ENCODE measurements at regions not wholly inside any gene's neighbourhood (a gene's known extent, or its start where the extent isn't known, plus 50 kb on each side); places are given as distances from the start of the nearest gene placed in this dataset.

DNA sequence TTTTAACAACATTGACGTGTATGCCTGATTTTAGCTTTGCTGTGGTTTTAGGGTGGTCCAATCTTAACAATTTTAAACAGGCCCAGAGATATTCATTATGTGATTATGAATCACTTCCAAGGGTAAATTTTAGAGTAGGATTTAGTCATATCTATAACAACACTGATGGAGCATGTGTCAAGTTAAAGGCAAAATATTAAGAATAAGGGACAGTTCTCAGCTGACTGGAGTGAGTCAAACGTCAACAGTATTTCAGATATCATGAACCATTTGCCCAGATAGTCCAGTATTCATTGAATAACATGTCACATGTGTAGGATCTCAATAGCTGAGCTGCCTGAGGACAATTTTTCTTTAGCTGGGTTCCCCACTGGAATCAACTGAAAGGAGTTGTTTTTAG, 61.3 kb upstream of the VCX2 start:
- Histone ChIP-seq H3K27ac (no peak overlapping the region), H3K36me3 (ENCODE audit: insufficient read depth in 1 of 2, low read depth in 1 of 2) (no peaks in the 10 kb centered on the region), H3K4me1 (no peaks in the 10 kb centered on the region), H3K9me3 (no peaks in the 10 kb centered on the region), H3K4me3 (no peak overlapping the region), H3K27me3 (ENCODE audit: insufficient read depth in 3 of 3, low read length in 2 of 3) (no peaks in the 10 kb centered on the region)
- ATAC-seq, result no peak
- 73 to 86% (median 77%) methylated on average over 2 of the region's 2 CpGs for WGBS, 3 donors
- DNase-seq, result no peak
- TF ChIP-seq, protein P1, sequence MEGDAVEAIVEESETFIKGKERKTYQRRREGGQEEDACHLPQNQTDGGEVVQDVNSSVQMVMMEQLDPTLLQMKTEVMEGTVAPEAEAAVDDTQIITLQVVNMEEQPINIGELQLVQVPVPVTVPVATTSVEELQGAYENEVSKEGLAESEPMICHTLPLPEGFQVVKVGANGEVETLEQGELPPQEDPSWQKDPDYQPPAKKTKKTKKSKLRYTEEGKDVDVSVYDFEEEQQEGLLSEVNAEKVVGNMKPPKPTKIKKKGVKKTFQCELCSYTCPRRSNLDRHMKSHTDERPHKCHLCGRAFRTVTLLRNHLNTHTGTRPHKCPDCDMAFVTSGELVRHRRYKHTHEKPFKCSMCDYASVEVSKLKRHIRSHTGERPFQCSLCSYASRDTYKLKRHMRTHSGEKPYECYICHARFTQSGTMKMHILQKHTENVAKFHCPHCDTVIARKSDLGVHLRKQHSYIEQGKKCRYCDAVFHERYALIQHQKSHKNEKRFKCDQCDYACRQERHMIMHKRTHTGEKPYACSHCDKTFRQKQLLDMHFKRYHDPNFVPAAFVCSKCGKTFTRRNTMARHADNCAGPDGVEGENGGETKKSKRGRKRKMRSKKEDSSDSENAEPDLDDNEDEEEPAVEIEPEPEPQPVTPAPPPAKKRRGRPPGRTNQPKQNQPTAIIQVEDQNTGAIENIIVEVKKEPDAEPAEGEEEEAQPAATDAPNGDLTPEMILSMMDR (IDR thresholded peaks at IDR 0.05), result no peak
- intact Hi-C loops (cut with DNase I), result no loop called here

- no peaks in the 10 kb centered on the region for H3K4me1 ChIP-seq
- no peak for DNase-seq
- intact Hi-C loops (cut with DNase I), result no loop called here
- no peak overlapping the region for H3K27ac ChIP-seq
- H3K4me3 ChIP-seq, result no peak overlapping the region
- TF ChIP-seq, protein P1 (IDR thresholded peaks at IDR 0.05), result no peak
- no peak for ATAC-seq
- no peaks in the 10 kb centered on the region for H3K27me3 ChIP-seq (ENCODE audit: insufficient read depth in 3 of 3, low read length in 2 of 3)
- 67 to 87% (median 68%) methylated on average over 2 of the region's 2 CpGs for WGBS, 3 donors
- no peaks in the 10 kb centered on the region for H3K9me3 ChIP-seq
- no peaks in the 10 kb centered on the region for H3K36me3 ChIP-seq (ENCODE audit: insufficient read depth in 1 of 2, low read depth in 1 of 2)
These were observed 62.0 kb upstream of the VCX2 start for GRCh38 chrX:8233091-8233490.

GRCh38 chrX:8235026-8235425, 64.0 kb upstream of the VCX2 start:
- DNase-seq, result no peak
- no peaks in the 10 kb centered on the region for H3K4me1 ChIP-seq
- no peaks in the 10 kb centered on the region for H3K27me3 ChIP-seq (ENCODE audit: insufficient read depth in 3 of 3, low read length in 2 of 3)
- no peaks in the 10 kb centered on the region for H3K9me3 ChIP-seq
- intact Hi-C loops (cut with DNase I), result no loop called here
- H3K4me3 ChIP-seq, result no peak overlapping the region
- no peak for ATAC-seq
- no peaks in the 10 kb centered on the region for H3K36me3 ChIP-seq (ENCODE audit: insufficient read depth in 1 of 2, low read depth in 1 of 2)
- TF ChIP-seq, protein P1 (IDR thresholded peaks at IDR 0.05), result no peak
- H3K27ac ChIP-seq, result no peak overlapping the region

- intact Hi-C loops (cut with DNase I), result no loop called here
- WGBS, 3 donors, result 89 to 93% (median 91%) methylated on average over 6 of the region's 6 CpGs
- DNase-seq, result no peak
- Histone ChIP-seq H3K4me3 (no peak overlapping the region), H3K4me1 (no peaks in the 10 kb centered on the region), H3K27ac (no peak overlapping the region), H3K36me3 (ENCODE audit: insufficient read depth in 1 of 2, low read depth in 1 of 2) (no peaks in the 10 kb centered on the region), H3K9me3 (no peaks in the 10 kb centered on the region), H3K27me3 (ENCODE audit: insufficient read depth in 3 of 3, low read length in 2 of 3) (no peaks in the 10 kb centered on the region)
- no peak for ATAC-seq
- TF ChIP-seq, protein P1 (IDR thresholded peaks at IDR 0.05), result no peak
These were observed 66.7 kb upstream of the VCX2 start for GRCh38 chrX:8237718-8238117.

DNA sequence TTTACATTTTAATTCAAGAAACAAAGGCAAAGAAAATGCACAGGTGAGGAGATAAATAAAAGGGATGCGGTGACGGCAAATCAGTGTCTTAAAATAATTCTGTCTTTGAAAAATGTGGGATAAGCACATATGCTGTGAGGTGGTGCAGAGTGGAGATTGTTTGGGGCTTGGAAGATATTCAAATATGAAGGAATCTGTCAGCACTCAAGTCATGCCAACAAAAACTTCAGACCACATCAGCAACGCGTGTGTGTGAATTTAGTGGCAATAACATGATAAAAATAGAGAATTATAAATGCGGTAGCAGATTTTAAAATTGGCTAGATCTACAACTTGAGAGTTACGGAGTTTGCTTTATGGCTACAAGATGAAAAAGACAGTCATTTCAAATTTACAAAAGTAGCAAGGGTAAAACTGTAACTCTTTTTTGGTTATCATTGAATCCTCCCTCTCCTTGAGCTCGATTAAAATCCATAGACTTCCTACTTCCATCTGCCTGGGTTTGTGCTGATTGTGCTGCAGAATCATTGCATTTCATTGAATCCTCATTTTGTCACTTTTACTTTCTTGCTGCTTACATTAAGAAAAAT, 71.5 kb upstream of the VCX2 start:
- H3K27me3 ChIP-seq (ENCODE audit: insufficient read depth in 3 of 3, low read length in 2 of 3), result no peaks in the 10 kb centered on the region
- no peaks in the 10 kb centered on the region for H3K4me1 ChIP-seq
- H3K36me3 ChIP-seq (ENCODE audit: insufficient read depth in 1 of 2, low read depth in 1 of 2), result no peaks in the 10 kb centered on the region
- intact Hi-C loops (cut with DNase I), result no loop called here
- TF ChIP-seq, protein P1 (IDR thresholded peaks at IDR 0.05), result no peak
- H3K4me3 ChIP-seq, result no peak overlapping the region
- H3K27ac ChIP-seq, result no peak overlapping the region
- no peaks in the 10 kb centered on the region for H3K9me3 ChIP-seq
- 55 to 70% (median 62%) methylated on average over 7 of the region's 7 CpGs for WGBS, 3 donors
- DNase-seq, result no peak
- no peak for ATAC-seq
